Neural progenitor cell (in vitro differentiated cells): ENCODE measurements at regions not wholly inside any gene's neighbourhood (a gene's known extent, or its start where the extent isn't known, plus 50 kb on each side); places are given as distances from the start of the nearest gene placed in this dataset.

Source experiments
- EZH2phosphoT487 ChIP-seq: fragments of 200-600 bp; sonication (generic); IDR thresholded peaks from 2 replicates; pipeline ENCODE4 v1.6.1; 2017; ENCODE audit warnings: antibody characterized with exemption
- TF ChIP-seq, protein P1 (sequence below): fragments of 200-600 bp; sonication (generic); IDR thresholded peaks from 2 replicates; pipeline ENCODE4 v1.5.1; 2017; ENCODE audit warnings: antibody characterized with exemption, mild to moderate bottlenecking

DNA sequence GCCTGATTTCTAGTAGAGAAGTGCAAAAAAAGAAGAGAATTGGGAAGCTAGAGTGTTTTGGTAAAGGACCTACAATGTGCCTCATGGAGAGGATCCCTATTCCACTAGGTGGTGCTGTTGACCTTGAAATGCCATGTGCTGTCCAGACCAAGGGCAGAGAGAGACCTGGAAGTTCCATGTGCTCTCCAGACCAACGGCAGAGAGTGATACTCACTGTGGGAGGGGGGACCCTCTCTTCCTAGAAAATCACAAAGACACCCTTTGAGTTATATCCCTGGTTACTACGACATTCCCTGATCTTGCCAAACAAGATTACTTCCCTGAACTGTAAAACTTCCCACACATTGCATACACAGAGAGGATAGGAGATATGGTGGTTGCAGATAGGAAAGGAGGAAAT lies 212.7 kb upstream of the ZNF804B start:
- TF ChIP-seq, protein P1, sequence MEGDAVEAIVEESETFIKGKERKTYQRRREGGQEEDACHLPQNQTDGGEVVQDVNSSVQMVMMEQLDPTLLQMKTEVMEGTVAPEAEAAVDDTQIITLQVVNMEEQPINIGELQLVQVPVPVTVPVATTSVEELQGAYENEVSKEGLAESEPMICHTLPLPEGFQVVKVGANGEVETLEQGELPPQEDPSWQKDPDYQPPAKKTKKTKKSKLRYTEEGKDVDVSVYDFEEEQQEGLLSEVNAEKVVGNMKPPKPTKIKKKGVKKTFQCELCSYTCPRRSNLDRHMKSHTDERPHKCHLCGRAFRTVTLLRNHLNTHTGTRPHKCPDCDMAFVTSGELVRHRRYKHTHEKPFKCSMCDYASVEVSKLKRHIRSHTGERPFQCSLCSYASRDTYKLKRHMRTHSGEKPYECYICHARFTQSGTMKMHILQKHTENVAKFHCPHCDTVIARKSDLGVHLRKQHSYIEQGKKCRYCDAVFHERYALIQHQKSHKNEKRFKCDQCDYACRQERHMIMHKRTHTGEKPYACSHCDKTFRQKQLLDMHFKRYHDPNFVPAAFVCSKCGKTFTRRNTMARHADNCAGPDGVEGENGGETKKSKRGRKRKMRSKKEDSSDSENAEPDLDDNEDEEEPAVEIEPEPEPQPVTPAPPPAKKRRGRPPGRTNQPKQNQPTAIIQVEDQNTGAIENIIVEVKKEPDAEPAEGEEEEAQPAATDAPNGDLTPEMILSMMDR, result peak; percentile 69
- TF ChIP-seq EZH2phosphoT487, result no peak
